ENCODE measurements at regions not wholly inside any gene's neighbourhood (a gene's known extent, or its start where the extent isn't known, plus 50 kb on each side); places are given as distances from the start of the nearest gene placed in this dataset.

DNA sequence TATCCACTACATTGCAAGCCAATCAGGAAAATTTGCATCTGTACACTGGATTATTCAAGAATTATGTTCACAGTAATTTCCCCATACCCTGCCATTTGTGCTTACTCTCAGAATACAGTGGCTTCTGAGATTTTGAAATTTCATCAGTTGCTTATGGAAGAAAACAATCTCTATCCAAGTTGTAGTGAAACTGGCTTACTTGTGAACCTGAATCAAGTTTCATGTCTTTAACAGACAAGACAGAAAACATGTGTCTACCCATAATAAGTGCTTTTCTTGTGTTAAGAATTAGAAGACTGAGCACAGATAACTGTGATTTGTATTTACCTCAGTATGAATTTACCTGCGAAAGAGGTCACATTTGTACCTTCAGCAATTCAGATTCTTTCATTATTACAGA is 672.7 kb upstream of the ADGRL2 start:
- no peaks in the 10 kb centered on the region for H3K9me3 ChIP-seq
- no peaks in the 10 kb centered on the region for H3K27me3 ChIP-seq
- no peak for DNase-seq
- no peak overlapping the region for H3K4me3 ChIP-seq
- WGBS, 2 donors, result 94 to 100% methylated on average over 1 of the region's 1 CpG
- no peaks in the 10 kb centered on the region for H3K36me3 ChIP-seq
- H3K4me1 ChIP-seq, result no peaks in the 10 kb centered on the region
- intact Hi-C loops (cut with DNase I), result no loop called here
- no peak overlapping the region for H3K27ac ChIP-seq
- TF ChIP-seq CTCF (IDR thresholded peaks at IDR 0.05) (no peak), POLR2A (IDR thresholded peaks at IDR 0.05) (no peak)

DNA sequence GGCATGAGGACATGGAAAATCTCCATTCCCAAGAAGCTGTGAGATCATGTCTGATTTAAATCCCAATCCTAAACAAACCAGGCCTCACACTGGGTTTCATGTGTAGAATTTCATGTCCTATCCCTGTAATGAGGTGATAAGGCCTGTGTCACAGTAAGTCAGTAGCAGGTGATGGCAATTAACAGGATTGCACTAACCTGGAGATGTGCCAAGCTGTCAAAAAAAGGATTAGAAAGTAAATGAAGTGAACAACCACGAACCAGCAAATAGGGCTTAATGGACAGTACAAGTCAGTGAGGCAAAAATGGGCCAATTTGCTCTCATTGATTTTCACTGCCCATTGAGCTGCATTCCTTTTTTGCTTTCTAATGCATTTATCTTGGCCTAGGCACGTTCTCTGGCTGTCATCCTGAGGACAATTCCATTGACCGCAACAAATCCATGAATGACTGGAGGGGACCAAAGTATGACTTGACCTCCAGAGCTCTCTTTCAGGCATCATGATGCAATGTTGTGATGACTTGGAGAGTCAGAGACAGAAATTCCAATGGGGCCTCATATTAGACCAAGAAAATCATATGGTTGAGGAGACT is 673.6 kb upstream of the ADGRL2 start:
- intact Hi-C loops (cut with DNase I), result no loop called here
- 47 to 51% methylated on average over 3 of the region's 3 CpGs for WGBS, 2 donors
- Histone ChIP-seq H3K4me3 (no peak overlapping the region), H3K27me3 (no peaks in the 10 kb centered on the region), H3K27ac (no peak overlapping the region), H3K9me3 (no peaks in the 10 kb centered on the region), H3K36me3 (no peaks in the 10 kb centered on the region), H3K4me1 (no peaks in the 10 kb centered on the region)
- no peak for TF ChIP-seq CTCF (IDR thresholded peaks at IDR 0.05)
- no peak for TF ChIP-seq POLR2A (IDR thresholded peaks at IDR 0.05)
- no peak for DNase-seq

DNA sequence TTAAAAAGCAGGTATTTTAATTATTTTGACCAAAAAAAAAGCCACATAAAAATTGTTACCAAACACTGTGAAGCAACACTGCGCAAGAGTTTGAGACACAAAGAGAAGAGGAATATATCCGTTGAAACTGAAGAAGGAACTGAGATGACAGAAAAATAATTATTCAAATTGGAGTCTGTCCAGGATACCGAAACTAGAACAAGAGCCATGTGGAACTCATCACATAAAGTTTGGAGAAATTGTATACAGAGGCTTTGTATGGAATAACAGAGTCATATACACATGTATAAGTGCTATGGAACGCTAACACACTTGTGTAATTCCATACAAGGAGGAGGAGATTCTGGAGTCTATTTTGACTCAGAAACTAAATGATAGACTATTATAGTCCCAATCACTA is 675.1 kb upstream of the ADGRL2 start:
- TF ChIP-seq CTCF (IDR thresholded peaks at IDR 0.05) (no peak), POLR2A (IDR thresholded peaks at IDR 0.05) (no peak)
- Histone ChIP-seq H3K27ac (no peak overlapping the region), H3K4me1 (no peaks in the 10 kb centered on the region), H3K27me3 (no peaks in the 10 kb centered on the region), H3K9me3 (no peaks in the 10 kb centered on the region), H3K4me3 (no peak overlapping the region), H3K36me3 (no peaks in the 10 kb centered on the region)
- intact Hi-C loops (cut with DNase I), result no loop called here
- 48 to 55% methylated on average over 4 of the region's 4 CpGs for WGBS, 2 donors
- no peak for DNase-seq

GRCh38 chr1:81121306-81121705 is 679.4 kb upstream of the ADGRL2 start:
- no peak for DNase-seq
- Histone ChIP-seq H3K4me3 (no peak overlapping the region), H3K36me3 (no peaks in the 10 kb centered on the region), H3K9me3 (no peaks in the 10 kb centered on the region), H3K27me3 (no peaks in the 10 kb centered on the region), H3K4me1 (no peaks in the 10 kb centered on the region), H3K27ac (no peak overlapping the region)
- TF ChIP-seq CTCF (IDR thresholded peaks at IDR 0.05) (no peak), POLR2A (IDR thresholded peaks at IDR 0.05) (no peak)
- intact Hi-C loops (cut with DNase I), result no loop called here
- 70 to 79% methylated on average over 5 of the region's 5 CpGs for WGBS, 2 donors

GRCh38 chr1:81119319-81119718 is 681.4 kb upstream of the ADGRL2 start:
- H3K4me3 ChIP-seq, result no peak overlapping the region
- H3K9me3 ChIP-seq, result no peaks in the 10 kb centered on the region
- no peak overlapping the region for H3K27ac ChIP-seq
- no peak for DNase-seq
- H3K27me3 ChIP-seq, result no peaks in the 10 kb centered on the region
- 38 to 55% methylated on average over 1 of the region's 1 CpG for WGBS, 2 donors
- intact Hi-C loops (cut with DNase I), result no loop called here
- TF ChIP-seq CTCF (IDR thresholded peaks at IDR 0.05) (no peak), POLR2A (IDR thresholded peaks at IDR 0.05) (no peak)
- H3K4me1 ChIP-seq, result no peaks in the 10 kb centered on the region
- no peaks in the 10 kb centered on the region for H3K36me3 ChIP-seq
